Rectal smooth muscle tissue (tissue), 1 donor: ENCODE measurements at regions not wholly inside any gene's neighbourhood (a gene's known extent, or its start where the extent isn't known, plus 50 kb on each side); places are given as distances from the start of the nearest gene placed in this dataset.
"Not testable (repeated sequence)": the region's sequence is repeated elsewhere in the genome, so short reads cannot be mapped to it uniquely, and the experiment has no call there.

Experiments
- H3K27ac ChIP-seq: one replicate; pipeline ENCODE4 v1.7.0; 2013; ENCODE audit warnings: low read depth, low read length, inconsistent platforms
- H3K27me3 ChIP-seq: one replicate; pipeline ENCODE4 v1.7.0; 2013; ENCODE audit warnings: low read length; ENCODE audit not compliant: control insufficient read depth, insufficient read depth
- H3K36me3 ChIP-seq: one replicate; pipeline ENCODE4 v1.7.0; 2013; ENCODE audit warnings: low read length; ENCODE audit not compliant: control insufficient read depth, insufficient read depth
- H3K4me1 ChIP-seq: one replicate; pipeline ENCODE4 v1.7.0; 2013; ENCODE audit warnings: low read length; ENCODE audit not compliant: control insufficient read depth, insufficient read depth
- H3K4me3 ChIP-seq: one replicate; pipeline ENCODE4 v1.7.0; 2013; ENCODE audit warnings: low read length
- H3K9ac ChIP-seq: one replicate; pipeline ENCODE4 v1.7.0; 2013; ENCODE audit warnings: low read length

DNA sequence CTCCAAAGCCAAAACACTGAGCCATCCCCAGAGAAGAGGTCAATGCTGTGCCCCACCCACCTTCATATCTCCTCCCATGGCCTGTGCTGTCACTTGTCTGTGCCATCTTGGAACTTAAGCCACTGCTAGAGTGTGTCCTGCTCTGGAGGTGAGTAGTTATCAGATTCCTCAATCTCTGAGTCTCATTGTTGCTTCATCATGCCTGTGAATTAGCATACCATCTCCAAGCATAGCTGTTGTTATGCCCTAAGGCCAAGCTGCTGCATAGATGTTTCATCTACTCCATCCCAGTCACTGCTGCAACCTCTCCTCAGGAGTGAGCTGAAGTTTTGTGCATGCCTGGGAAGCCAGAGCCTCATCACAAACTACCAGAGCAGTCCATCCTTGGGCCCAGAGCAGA, 349.0 kb downstream of the ZWINT start:
- no peaks in the 10 kb centered on the region for H3K27me3 ChIP-seq
- H3K27ac ChIP-seq: no peak overlapping the region
- no peaks in the 10 kb centered on the region for H3K36me3 ChIP-seq
- no peak overlapping the region for H3K9ac ChIP-seq
- H3K4me1 ChIP-seq: no peaks in the 10 kb centered on the region
- H3K4me3 ChIP-seq: no peak overlapping the region

DNA sequence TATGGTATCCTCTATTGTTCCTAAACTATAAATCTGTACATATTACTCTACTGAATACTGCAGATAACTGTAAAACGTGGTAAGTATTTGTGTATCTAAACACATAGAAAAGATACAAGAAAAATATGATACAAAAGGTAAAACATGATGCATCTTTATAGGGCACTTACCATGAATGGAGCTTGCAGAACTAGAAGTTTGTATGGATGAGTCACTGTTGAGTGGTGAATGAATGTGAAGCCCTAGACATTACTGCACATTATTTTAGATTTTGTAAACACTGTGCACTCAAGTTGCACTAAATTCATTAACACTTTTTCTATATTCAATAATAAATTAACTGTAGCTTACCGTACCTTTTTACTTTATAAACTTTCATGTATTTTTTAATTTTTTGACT, 357.5 kb downstream of the ZWINT start:
- H3K27me3 ChIP-seq: no peaks in the 10 kb centered on the region
- no peak overlapping the region for H3K4me3 ChIP-seq
- no peaks in the 10 kb centered on the region for H3K36me3 ChIP-seq
- no peaks in the 10 kb centered on the region for H3K4me1 ChIP-seq
- no peak overlapping the region for H3K9ac ChIP-seq
- H3K27ac ChIP-seq: no peak overlapping the region

- H3K4me3 ChIP-seq: no peak overlapping the region
- no peaks in the 10 kb centered on the region for H3K27me3 ChIP-seq
- no peaks in the 10 kb centered on the region for H3K36me3 ChIP-seq
- H3K4me1 ChIP-seq: no peaks in the 10 kb centered on the region
- no peak overlapping the region for H3K27ac ChIP-seq
- H3K9ac ChIP-seq: no peak overlapping the region
Observed at GRCh38 chr10:55989188-55989587, 371.9 kb downstream of the ZWINT start.

GRCh38 chr10:55979203-55979602, 381.9 kb downstream of the ZWINT start:
- Histone ChIP-seq H3K27ac (no peak overlapping the region), H3K4me3 (no peak overlapping the region), H3K4me1 (no peaks in the 10 kb centered on the region), H3K27me3 (no peaks in the 10 kb centered on the region), H3K36me3 (no peaks in the 10 kb centered on the region), H3K9ac (no peak overlapping the region)

- no peak overlapping the region for H3K27ac ChIP-seq
- H3K27me3 ChIP-seq: no peaks in the 10 kb centered on the region
- H3K9ac ChIP-seq: no peak overlapping the region
- H3K4me3 ChIP-seq: no peak overlapping the region
- H3K36me3 ChIP-seq: no peaks in the 10 kb centered on the region
- H3K4me1 ChIP-seq: no peaks in the 10 kb centered on the region
Observed at GRCh38 chr10:55966101-55966500, 395.0 kb downstream of the ZWINT start.

DNA sequence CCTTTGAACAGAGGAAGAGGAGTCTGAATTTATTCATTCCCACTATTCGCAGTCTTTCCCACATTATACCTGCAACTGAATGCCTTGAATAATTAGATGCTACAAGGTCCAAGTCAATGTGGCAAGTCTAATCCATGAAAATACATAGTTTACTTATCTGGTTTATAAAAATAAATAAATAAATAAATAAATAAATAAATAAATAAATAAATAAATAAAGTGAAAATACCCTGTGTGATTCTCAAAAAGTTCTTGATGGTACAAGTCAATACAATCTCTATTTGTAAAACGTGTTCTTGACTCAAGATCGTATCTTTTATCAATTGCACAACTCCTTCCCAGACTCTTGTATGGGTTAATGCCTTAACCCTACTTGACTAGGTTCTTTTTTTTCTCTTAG, 417.7 kb downstream of the ZWINT start:
- H3K4me3 ChIP-seq: no peak overlapping the region
- H3K36me3 ChIP-seq: no peaks in the 10 kb centered on the region
- H3K27ac ChIP-seq: no peak overlapping the region
- H3K9ac ChIP-seq: no peak overlapping the region
- H3K4me1 ChIP-seq: no peaks in the 10 kb centered on the region
- no peaks in the 10 kb centered on the region for H3K27me3 ChIP-seq

- H3K27me3 ChIP-seq: no peaks in the 10 kb centered on the region
- no peaks in the 10 kb centered on the region for H3K4me1 ChIP-seq
- no peak overlapping the region for H3K27ac ChIP-seq
- no peak overlapping the region for H3K4me3 ChIP-seq
- H3K9ac ChIP-seq: no peak overlapping the region
- H3K36me3 ChIP-seq: no peaks in the 10 kb centered on the region
Observed at GRCh38 chr10:55929291-55929690, 431.8 kb downstream of the ZWINT start.

GRCh38 chr10:55899472-55900147, 461.4 kb downstream of the ZWINT start:
- H3K4me3 ChIP-seq, H3K4me1 ChIP-seq, H3K36me3 ChIP-seq, H3K9ac ChIP-seq, H3K27ac ChIP-seq, H3K27me3 ChIP-seq: not testable (repeated sequence)

DNA sequence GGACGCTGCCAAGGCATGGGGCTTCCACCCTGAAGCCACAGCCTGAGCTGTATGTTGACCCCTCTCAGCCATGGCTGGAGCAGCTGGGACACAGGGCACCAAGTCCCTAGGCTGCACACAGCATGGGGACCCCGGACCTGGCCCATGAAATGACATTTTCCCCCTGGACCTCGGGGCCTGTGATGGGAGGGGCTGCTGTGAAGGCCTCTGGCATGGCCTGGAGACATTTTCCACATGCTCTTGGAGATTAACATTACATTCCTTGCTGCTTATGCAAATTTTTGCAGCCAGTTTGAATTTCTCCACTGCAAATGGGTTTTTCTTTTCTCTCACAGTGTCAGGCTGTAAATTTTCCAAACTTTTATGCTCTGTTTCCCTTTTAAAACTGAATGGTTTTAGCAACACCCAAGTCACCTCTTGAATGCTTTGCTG, 463.6 kb downstream of the ZWINT start:
- no peak overlapping the region for H3K4me3 ChIP-seq
- no peaks in the 10 kb centered on the region for H3K36me3 ChIP-seq
- no peak overlapping the region for H3K27ac ChIP-seq
- H3K27me3 ChIP-seq: no peaks in the 10 kb centered on the region
- H3K9ac ChIP-seq: no peak overlapping the region
- no peaks in the 10 kb centered on the region for H3K4me1 ChIP-seq

DNA sequence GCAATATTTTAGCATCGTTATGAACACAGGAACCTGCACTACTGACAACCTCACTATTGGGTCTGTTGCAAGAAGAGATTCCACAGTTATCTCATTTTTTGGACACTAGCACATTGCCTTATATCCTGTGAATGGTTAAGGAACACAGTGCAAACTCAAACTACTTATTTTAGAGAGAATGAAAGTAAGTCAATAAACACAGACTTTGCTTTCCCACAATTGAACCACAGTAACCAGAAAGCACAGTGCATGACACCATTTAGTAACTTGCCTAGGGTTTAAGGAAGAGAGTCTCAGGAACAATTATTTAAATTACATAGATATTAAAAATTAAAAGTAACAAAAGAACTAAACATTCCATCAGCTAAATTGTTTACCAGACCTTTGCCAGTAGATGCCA, 468.8 kb downstream of the ZWINT start:
- no peak overlapping the region for H3K27ac ChIP-seq

GRCh38 chr10:55881588-55881987, 479.5 kb downstream of the ZWINT start:
- Histone ChIP-seq H3K9ac (no peak overlapping the region), H3K27me3 (no peaks in the 10 kb centered on the region), H3K27ac (no peak overlapping the region), H3K4me1 (no peaks in the 10 kb centered on the region), H3K4me3 (no peak overlapping the region), H3K36me3 (no peaks in the 10 kb centered on the region)

More for the DNA sequence above, 468.8 kb downstream of the ZWINT start:
- H3K27me3 ChIP-seq: no peaks in the 10 kb centered on the region
- no peak overlapping the region for H3K9ac ChIP-seq
- H3K4me3 ChIP-seq: no peak overlapping the region
- H3K4me1 ChIP-seq: no peaks in the 10 kb centered on the region
- H3K36me3 ChIP-seq: no peaks in the 10 kb centered on the region

- no peak overlapping the region for H3K4me3 ChIP-seq
- H3K4me1 ChIP-seq: no peaks in the 10 kb centered on the region
- H3K36me3 ChIP-seq: no peaks in the 10 kb centered on the region
- no peaks in the 10 kb centered on the region for H3K27me3 ChIP-seq
- H3K9ac ChIP-seq: no peak overlapping the region
- no peak overlapping the region for H3K27ac ChIP-seq
Observed at GRCh38 chr10:55873485-55873884, 487.6 kb downstream of the ZWINT start.

GRCh38 chr10:55870186-55870585, 490.9 kb downstream of the ZWINT start:
- no peaks in the 10 kb centered on the region for H3K27me3 ChIP-seq
- no peaks in the 10 kb centered on the region for H3K36me3 ChIP-seq
- no peaks in the 10 kb centered on the region for H3K4me1 ChIP-seq
- H3K27ac ChIP-seq: no peak overlapping the region
- no peak overlapping the region for H3K4me3 ChIP-seq
- no peak overlapping the region for H3K9ac ChIP-seq
